HG02610 (cell line): ENCODE measurements at regions not wholly inside any gene's neighbourhood (a gene's known extent, or its start where the extent isn't known, plus 50 kb on each side); places are given as distances from the start of the nearest gene placed in this dataset.

Experiments
- ATAC-seq: cut with Tn5 transposase; IDR thresholded peaks from one replicate; pipeline ENCODE4 v1.9.1; 2021; ENCODE audit warnings: mild to moderate bottlenecking, moderate library complexity; ENCODE audit not compliant: unreplicated experiment

DNA sequence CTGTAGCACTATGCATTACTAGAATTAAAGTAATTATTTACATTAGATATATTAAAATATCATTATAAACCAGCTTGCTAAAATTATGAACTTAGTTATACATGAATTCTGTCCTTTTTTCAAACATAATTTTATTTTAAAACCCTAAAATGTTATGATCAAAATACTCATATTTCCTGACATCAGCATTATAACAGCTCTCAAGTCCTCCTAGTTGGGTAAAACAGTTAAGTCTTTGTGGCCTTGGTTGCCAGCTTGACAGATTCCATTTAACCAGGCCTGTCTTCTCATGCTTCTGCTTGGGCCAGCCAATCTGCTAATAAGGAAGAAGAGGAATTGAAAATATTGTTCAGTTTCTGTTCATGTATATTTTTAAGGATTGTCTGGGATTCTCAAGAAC, 147.9 kb upstream of the SLC35B3 start:
- ATAC-seq: no peak

DNA sequence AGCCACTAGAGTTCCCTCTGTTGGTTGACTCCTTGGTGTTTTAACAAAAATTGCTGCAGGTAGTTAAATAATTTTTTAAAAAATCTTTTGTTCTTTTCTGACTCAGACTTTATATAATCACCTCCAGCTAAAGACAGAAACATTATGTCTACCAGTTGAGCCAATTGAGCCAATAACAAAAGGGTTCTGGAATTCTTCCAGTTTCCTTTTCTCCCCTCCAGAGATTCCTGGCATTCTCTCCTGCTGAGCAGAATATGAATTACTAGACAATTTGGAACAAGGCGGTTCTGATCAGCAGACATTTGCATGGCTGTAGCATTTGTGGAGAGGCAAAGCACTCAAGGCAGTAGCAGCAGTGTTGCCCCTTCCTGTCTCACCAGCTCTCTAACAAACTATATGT, 144.0 kb upstream of the SLC35B3 start:
- no peak for ATAC-seq

DNA sequence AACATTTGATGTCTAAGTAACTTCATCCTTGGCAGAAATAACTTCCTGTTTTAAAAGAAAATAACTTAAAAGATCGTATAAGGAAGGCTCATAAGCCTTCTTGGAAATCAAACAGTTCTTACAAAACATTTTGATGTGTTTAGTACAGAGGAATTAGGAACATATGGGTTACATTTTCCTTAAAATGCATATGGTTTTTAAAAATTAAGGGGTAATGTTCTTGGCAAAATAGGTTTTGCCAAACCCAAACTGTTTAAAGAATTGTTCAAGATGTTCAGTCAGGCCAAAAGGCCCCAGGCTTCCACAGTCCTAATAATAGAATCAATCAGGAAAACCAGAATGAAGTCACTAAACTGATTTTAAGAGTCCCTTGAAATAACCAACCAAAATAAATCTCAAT, 142.7 kb upstream of the SLC35B3 start:
- no peak for ATAC-seq

DNA sequence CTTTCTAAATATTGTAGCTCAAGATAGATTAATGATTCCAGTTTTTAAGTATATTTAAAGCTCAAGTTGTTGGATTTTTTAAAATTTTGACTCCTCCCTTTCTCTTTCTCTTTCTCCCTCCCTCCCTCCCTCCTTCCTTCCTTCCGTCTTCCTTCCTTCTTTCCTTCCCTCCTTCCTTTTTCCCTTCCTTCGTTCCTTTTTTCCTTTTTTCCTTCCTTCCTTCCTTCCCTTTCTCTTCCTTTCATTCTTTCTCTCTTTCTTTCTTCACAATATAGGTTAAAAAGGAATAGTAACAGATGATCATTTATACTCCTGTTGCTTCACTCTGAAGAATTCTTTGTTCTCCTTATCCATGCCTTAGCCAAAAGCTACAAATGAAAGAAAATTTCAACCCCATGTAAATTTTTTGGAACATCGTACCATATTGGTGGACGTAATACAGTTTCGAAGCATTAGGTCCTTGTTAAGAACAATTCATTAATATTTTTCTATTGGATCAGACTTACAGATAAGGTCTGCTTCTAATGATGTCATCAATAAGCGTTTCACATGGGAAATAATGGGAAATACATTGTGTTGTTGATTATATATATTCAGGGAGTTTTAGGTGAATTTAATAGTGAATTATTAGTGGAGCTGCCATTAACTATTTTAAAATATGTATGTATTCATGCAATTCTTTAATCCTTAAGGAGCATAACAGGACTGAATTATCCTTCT, 139.6 kb upstream of the SLC35B3 start:
- no peak for ATAC-seq

DNA sequence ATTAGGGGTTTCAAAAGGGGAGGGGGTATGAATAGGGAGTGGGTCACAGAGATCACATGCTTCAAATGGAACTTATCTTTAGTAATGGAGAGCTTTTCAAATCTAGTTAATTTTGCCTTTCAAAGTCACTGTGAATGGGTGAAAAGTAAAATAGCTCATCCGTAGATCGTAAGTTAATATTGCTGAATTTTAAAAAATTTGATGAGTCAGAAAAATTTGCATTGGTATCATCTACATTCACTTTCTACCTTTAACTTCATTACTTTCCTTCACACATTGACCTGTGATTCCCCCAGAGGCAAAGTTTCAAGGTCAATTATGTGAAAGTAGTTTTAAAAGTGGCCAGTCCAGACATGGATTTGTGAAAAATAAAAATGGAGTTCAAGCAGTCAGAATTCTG, 139.0 kb upstream of the SLC35B3 start:
- no peak for ATAC-seq

DNA sequence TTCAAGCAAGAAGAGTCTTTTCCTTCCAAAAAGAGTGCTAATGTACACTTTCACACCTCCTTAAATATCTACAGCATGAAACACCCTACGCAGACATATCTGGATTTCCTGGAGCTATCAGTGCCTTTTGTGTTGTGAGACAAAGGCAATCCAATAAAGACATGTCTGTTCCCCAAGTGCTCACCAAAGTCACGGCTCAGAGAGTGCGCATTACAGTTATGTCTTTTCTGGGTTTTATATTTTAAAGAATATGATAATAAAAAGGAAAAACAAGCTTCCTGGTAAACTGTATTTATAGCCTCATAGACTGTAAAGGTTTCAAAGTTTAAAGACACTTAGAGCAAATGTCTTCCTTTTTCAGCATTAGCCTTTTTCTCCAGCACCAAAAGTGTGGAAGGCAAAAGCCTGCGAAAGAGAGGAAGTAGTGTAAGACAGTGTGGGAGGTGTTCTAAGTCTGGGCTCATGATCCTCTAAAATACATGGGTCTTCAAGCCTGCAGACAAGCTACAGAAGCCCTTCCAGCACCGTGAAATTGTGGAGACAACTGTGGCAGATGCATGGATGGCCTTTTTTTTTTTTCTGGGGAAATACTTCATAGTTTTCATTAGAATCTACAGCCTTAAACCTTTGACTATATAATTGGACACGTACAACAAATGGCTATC, 135.0 kb upstream of the SLC35B3 start:
- ATAC-seq: no peak

DNA sequence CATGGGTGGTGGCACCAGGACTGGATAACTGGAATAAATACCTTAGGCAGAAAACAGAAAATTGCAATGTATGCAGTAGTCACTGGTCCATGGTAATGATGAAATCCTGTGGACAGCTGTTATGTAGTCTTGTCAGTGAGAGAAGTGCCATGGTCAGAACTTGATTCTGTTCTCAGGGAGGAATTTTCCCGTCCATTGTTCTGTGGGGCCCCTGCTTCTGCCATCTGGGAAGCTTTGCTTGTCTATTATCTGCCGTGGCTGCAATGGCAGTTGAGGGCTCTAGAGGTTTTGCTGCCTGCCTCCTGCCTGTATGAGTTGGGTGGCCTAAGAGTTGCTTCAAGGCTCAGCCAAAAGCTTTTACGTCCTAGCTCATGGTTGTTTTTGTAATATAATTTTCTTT, 126.8 kb upstream of the SLC35B3 start:
- ATAC-seq: no peak

DNA sequence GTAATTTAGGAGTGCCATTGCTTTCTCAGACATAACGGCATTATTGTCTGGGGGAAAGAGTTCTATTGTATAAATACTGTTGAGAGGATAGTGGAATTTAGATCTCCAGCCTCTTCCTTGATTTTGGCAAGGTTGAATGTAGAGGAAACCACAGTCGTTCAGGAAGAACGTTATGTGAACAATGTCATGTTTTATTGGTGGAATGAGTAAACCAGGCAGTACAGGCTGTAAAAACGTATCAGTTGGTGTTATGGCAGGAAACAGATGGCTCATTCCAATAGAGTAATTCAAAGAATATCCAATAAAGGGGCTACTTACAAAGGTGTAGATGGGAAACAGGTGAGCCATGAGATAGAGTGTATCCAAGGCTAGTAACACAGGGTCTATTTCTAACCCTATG, 123.6 kb upstream of the SLC35B3 start:
- ATAC-seq: no peak

DNA sequence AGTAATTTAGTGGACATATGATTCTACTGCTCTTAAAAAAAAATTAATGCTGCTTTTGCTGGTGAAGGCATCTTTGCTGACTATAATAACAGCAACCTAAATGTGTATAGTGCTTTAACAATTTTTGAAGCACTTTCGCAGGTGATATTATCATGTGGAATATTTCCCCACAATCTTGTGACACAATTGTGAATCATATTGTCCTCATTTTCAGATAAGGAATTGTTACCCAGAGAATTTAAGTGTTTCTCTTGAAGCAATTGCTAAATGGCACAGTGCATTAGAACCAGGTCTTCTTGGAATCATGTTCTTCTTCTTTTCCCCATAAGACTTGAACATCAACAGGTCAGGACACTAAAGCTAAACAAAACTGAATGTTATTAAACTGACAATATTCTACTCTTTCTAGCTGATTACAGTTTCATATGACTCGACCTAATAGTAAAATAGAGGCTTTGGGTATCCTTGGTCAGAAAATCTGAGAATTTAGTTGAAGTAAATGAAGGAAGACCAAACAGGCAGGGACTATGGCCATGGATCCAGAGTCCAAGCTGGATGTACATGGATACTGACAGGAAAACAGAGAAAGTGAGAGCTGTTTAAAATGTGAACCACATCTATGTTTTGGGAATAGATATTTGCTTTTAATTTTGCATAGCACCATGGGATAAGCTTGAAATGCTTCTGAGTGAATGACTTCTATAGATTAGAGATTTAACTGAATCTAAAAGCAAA, 121.8 kb upstream of the SLC35B3 start:
- no peak for ATAC-seq

DNA sequence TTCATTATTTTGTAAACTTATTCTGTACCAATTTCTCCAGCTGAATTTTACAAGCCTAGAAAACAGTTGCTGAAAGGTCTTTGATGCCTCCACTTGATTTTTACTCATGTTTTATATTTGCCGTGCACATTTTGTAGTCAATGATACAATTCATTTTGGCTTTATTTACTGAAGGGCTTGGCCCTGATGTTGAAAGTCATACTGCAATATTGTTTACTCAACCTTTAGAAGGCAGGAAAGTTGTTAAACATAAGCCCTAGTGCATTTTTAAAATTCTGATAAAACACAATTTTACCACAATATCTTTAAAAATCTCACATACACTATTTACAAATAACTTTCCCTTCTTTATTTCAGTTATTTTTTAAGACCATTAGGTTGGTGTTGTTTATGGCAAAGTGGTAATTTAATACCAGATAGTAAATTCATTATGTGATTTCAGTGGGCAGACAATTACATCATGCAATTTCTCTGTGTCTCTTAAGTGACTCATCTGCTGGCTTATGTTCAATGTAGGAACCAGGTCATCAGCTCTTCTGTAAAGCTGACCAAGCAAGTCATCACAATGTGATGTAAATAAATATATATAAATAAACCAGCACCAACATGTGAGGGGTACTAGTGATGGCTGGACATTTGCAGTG, 121.1 kb upstream of the SLC35B3 start:
- ATAC-seq: no peak

DNA sequence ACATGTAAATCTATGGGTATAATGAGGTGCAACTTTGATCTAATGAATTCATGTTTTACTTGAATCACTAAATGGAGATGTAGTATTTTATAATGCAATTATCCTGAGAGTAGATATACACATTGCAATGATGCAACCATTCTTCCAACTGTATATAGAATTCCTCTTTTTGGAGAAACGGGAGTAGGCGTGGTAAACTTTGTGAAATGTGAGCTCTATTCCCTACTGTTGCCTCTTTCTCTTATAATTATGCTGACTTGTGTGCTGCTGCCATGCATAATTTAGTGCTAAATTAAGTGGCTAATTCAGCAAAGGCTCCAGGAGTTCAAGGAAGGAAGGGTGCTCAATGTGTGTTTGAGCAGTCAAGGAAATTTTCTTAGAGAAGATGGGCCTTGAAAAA, 116.6 kb upstream of the SLC35B3 start:
- no peak for ATAC-seq

DNA sequence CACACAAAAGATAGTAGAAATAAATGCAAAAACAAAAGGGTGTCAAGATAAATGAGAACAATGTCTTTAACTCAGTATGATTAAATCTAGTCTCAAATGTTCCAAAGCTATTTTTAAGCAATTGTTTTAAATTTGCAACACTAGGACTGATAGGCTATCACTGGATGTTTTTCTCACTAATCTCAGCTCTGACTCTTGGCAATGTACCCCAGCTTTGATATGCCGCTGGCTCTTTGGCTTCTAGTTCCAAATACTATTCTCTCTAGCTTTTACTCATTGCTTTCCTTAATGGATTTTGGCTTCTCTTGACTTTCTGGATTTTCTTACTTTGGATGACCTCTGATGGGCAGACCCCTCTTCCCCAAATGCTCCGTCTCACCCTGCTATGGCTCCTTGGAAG, 116.0 kb upstream of the SLC35B3 start:
- no peak for ATAC-seq

DNA sequence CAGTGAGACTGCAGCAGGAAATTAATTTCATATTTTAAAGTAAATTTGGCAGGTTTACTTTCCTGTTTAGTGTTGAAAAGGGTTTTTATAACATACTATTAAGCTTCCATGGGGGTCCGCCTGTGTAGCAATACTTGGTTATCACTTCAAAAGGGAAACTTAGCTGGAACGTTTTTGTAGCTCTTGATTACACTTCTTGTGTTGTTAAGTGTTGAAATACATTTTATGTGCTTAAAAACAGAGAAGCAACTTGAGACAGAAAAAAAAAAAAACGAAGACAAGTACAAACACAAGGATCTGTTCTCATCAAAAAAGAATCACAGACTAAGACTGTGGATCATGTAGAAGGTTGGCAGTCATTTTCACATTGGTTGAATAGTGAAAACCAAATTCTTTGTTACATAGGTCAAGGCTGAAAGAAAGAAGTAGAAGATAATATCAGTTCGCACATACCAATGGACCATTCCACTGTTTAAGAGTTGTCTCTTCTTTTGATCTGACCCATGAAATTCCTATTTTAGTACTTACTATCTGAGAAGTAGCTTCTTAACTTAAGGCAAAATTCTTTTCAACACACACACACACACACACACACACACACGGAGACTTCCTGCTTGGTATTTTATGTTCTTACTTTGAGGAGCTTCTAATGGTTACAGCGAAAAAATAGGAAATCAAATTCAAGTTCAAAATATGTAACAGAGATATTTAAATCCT, 113.9 kb upstream of the SLC35B3 start:
- ATAC-seq: no peak

DNA sequence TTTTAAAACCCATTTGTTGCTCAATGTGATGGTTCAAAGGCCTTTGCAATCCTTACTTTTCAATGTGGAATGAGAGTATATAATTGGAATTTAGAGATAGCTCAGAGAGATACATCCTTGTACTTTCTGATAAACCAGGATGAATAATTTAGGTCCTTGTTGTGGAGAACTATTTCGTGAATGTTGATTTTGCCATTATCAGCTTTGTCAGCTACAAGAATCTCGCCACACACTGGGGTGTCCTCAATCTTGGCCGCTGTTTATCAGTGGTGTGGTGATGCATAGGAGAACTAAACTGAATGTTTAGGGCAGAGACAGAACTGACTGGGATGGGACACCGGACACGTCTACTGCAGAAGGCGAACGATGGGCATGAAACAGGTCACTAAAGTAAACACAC, 111.2 kb upstream of the SLC35B3 start:
- ATAC-seq: no peak

DNA sequence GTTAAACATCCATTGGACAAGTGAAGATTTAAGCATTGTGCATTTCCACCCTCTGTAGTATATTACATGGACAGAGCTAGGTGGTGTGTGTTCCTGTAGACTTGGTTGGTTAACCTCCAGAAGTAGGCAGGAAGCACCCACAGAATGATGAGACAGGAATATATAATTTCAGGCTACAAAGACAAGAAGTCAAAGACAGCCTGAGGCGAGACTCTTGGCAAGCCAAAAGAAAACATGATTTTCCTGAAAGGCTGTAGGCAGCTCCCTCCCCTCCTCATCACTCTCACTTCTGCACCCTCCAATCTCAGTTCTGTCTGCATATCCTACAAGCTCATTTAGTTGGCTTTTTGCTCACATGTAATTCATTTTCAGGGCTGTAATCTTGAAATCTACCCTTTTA, 110.0 kb upstream of the SLC35B3 start:
- no peak for ATAC-seq

DNA sequence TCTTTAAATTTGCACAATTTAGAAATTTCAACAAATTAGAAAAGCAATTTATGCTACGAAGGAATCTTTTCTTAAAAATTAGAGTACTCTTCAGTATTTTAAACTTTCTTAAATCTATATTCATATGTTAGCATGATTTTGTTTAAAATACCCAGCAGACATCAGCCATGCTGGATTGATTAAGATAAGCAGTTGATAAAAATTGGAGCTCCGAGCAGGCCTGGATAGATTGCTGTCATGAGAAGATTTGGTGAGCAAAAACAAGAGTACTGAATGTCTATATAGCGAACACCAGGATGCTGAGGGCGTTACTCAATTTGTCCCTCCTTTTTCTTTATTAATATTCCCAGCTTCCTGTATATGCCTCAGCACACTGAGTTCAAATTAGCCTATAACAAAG, 108.4 kb upstream of the SLC35B3 start:
- ATAC-seq: no peak

DNA sequence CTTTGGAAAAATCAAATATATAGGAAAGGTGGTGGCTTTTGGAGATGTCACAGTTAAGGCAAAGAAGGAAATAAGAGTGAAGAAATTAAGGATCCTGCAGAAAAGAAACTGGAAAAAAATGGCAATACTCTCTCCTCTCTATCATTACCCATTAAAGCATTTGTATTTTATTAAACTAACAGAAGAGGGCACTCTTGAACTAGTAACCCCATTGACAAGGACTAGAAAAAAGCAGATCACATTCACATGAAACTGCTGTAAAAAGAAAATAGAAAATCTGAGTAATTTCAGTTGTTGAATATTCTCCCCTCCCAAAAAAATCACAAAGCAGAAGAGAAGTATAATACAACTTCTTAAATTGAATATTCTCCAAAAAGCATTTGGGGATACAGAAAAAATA, 104.1 kb upstream of the SLC35B3 start:
- no peak for ATAC-seq

DNA sequence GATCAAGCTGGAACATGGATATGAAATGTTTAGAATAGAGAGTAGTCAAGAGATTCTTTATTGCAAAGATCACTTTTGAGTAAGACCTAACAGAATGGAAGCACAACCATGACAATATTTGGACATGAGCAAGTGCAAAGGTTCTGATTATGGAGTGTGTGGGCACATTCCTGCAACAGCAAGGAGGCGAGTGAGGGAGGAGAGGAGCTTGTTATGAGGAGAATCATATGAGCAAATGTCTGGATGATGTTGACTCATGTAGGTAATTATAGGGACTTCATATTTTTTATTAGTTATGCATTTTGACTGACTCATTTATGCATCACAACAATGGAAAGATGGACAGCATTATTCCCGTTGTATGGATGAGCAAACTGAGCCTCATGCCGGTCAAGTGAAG, 100.8 kb upstream of the SLC35B3 start:
- no peak for ATAC-seq

DNA sequence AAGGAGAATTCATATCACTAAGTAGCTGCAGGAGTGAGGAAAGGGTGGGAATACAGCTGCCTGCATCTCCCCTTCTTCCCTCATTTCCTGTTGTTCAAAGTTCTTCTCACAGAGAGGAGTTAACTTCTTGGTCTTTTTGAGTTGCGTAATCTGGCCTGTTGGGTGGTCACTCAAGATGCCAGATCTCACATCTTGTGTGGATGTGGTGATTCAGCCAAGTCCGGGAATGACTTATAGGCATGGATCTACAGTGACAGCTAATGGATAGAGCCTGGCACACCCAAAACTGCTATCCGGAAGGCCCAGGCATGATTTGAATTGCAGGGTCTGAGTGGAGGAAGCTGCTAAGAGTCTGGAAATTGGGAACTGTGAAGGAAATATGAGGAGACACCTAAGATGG, 100.2 kb upstream of the SLC35B3 start:
- ATAC-seq: no peak

DNA sequence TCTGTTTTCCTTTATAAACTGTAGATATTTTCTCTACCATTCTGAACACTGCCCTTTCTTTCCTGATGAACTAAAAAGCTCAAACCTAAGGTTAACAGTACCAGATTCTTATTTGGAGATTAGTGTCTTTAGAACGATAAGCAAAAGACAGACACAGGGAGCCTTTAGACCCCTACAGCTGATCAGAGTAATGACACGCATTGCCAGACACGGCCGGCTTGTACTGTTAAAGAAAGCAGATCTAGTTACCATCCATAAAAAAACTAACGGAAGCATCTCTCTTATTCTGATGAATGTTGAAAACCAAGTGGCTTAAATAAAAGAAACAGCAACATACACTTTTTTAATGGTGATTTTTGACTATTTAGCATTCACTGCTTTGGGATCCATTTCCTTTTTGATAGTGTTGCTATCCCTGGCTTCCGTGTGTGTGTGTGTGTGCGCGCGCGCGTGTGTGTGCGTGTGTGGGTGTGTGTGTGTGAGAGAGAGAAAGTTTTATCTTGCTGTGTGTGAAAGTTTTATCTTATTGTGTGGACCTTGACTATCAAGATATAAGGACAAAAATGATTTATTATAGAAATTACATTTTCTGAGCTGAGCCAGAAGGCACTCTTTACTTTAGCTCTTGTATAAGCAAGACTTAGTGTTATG, 95.6 kb upstream of the SLC35B3 start:
- ATAC-seq: no peak

DNA sequence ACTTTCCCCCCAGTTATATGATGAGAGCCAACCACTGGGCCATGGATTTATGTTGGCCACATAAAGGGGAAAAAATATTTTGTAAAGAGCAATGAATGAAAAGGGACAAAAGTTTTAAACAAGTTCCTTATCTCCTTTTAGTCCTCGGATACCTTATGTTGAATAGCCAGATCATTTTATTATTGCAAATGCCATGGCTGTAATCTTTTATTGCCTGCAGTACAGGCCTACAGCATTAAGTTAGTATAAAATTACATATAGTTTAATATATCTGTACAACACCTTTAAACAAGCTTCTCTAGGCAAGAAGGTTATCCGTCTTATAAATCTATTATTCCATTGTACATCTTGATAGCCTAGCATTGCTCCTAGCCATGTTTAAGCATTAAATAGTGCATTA, 93.9 kb upstream of the SLC35B3 start:
- no peak for ATAC-seq
